Loucy (cell line): ENCODE measurements at regions not wholly inside any gene's neighbourhood (a gene's known extent, or its start where the extent isn't known, plus 50 kb on each side); places are given as distances from the start of the nearest gene placed in this dataset.

Experiments
- H2AFZ ChIP-seq: fragments of 200-600 bp; sonication (generic); 2 replicates; pipeline ENCODE4 v1.6.0; 2016; ENCODE audit warnings: antibody characterized with exemption, mild to moderate bottlenecking, low read length, moderate library complexity
- H3F3A ChIP-seq: fragments of 200-600 bp; 2 replicates; pipeline ENCODE4 v1.6.0; 2016; ENCODE audit warnings: antibody characterized with exemption, low read depth, mild to moderate bottlenecking
- H3K27me3 ChIP-seq: fragments of 200-600 bp; sonication (generic); 2 replicates; pipeline ENCODE4 v1.6.1; 2014; ENCODE audit warnings: low read length, mild to moderate bottlenecking; ENCODE audit not compliant: insufficient read depth, poor library complexity, severe bottlenecking
- H3K36me3 ChIP-seq: fragments of 200-600 bp; sonication (generic); 2 replicates; pipeline ENCODE4 v1.6.1; 2016; ENCODE audit warnings: low read length; ENCODE audit not compliant: insufficient read depth
- H3K4me1 ChIP-seq: fragments of 200-600 bp; sonication (generic); 2 replicates; pipeline ENCODE4 v1.5.1; 2014; ENCODE audit warnings: low read length, mild to moderate bottlenecking; ENCODE audit not compliant: insufficient read depth, poor library complexity, severe bottlenecking
- H3K4me2 ChIP-seq: fragments of 200-600 bp; sonication (generic); 2 replicates; pipeline ENCODE4 v1.6.0; 2014; ENCODE audit warnings: antibody characterized with exemption, low read length, low read depth, mild to moderate bottlenecking; ENCODE audit not compliant: poor library complexity, severe bottlenecking
- H3K4me3 ChIP-seq: fragments of 200-600 bp; sonication (generic); 2 replicates; pipeline ENCODE4 v1.5.1; 2014; ENCODE audit warnings: low read length, mild to moderate bottlenecking, mixed read lengths; ENCODE audit not compliant: poor library complexity, severe bottlenecking
- H3K79me2 ChIP-seq: fragments of 200-600 bp; sonication (generic); 2 replicates; pipeline ENCODE4 v1.6.1; 2014; ENCODE audit warnings: low read length; ENCODE audit not compliant: insufficient read depth
- H3K9ac ChIP-seq: fragments of 200-600 bp; sonication (generic); 2 replicates; pipeline ENCODE4 v1.6.0; 2014; ENCODE audit warnings: mild to moderate bottlenecking, low read depth, low read length, moderate library complexity; ENCODE audit not compliant: poor library complexity, severe bottlenecking
- H3K9me2 ChIP-seq: fragments of 200-600 bp; sonication (generic); replicated peaks from 2 replicates; pipeline ENCODE4 v1.6.1; 2016; ENCODE audit warnings: low read depth, low read length, mixed read lengths
- H3K9me3 ChIP-seq: fragments of 200-600 bp; sonication (generic); 2 replicates; pipeline ENCODE4 v1.6.1; 2014; ENCODE audit warnings: mild to moderate bottlenecking, antibody characterized with exemption, low read length, low read depth; ENCODE audit not compliant: insufficient read depth
- H4K20me1 ChIP-seq: fragments of 200-600 bp; sonication (generic); 2 replicates; pipeline ENCODE4 v1.6.0; 2014; ENCODE audit warnings: antibody characterized with exemption, low read length, mild to moderate bottlenecking; ENCODE audit not compliant: insufficient read depth, poor library complexity, severe bottlenecking
- EZH2phosphoT487 ChIP-seq: fragments of 200-600 bp; IDR thresholded peaks from 2 replicates; pipeline ENCODE4 v1.6.1; 2018; ENCODE audit warnings: antibody characterized with exemption, mild to moderate bottlenecking, moderate library complexity, borderline replicate concordance
- TF ChIP-seq, protein P1 (sequence below): fragments of 200-600 bp; sonication (generic); conservative IDR thresholded peaks from 2 replicates; pipeline ENCODE4 v1.5.1; 2014; ENCODE audit warnings: mild to moderate bottlenecking, antibody characterized with exemption, low read length

DNA sequence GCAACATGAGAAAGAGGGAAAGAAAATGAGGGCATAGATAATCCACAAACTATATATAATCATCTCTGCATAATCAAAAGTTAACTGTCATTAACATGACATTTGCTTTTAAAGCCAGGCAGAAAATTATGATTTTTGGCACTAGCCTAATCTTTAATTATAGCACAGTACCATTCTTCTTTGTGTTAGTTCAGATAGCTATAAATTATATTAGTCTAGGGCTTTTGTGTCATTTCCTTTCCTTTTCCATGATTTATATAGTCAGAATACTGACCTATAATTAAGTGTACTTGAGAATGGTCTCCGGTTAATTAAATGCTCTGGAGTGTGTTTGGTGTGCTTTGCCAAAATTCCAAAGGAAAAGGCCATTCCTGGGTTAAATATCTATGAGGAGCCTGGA, 441.9 kb upstream of the THRB start:
- Histone ChIP-seq H3K36me3 (no peaks in the 10 kb centered on the region), H3K27me3 (no peaks in the 10 kb centered on the region), H3K4me3 (no peak overlapping the region), H3F3A (no peaks in the 10 kb centered on the region), H3K9me3 (no peaks in the 10 kb centered on the region), H3K9me2 (no peaks in the 10 kb centered on the region), H3K79me2 (no peaks in the 10 kb centered on the region), H3K4me1 (no peaks in the 10 kb centered on the region), H4K20me1 (no peaks in the 10 kb centered on the region), H3K4me2 (no peak overlapping the region), H2AFZ (no peak overlapping the region), H3K9ac (no peak overlapping the region)
- TF ChIP-seq EZH2phosphoT487: no peak
- TF ChIP-seq, protein P1, sequence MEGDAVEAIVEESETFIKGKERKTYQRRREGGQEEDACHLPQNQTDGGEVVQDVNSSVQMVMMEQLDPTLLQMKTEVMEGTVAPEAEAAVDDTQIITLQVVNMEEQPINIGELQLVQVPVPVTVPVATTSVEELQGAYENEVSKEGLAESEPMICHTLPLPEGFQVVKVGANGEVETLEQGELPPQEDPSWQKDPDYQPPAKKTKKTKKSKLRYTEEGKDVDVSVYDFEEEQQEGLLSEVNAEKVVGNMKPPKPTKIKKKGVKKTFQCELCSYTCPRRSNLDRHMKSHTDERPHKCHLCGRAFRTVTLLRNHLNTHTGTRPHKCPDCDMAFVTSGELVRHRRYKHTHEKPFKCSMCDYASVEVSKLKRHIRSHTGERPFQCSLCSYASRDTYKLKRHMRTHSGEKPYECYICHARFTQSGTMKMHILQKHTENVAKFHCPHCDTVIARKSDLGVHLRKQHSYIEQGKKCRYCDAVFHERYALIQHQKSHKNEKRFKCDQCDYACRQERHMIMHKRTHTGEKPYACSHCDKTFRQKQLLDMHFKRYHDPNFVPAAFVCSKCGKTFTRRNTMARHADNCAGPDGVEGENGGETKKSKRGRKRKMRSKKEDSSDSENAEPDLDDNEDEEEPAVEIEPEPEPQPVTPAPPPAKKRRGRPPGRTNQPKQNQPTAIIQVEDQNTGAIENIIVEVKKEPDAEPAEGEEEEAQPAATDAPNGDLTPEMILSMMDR: no peak

DNA sequence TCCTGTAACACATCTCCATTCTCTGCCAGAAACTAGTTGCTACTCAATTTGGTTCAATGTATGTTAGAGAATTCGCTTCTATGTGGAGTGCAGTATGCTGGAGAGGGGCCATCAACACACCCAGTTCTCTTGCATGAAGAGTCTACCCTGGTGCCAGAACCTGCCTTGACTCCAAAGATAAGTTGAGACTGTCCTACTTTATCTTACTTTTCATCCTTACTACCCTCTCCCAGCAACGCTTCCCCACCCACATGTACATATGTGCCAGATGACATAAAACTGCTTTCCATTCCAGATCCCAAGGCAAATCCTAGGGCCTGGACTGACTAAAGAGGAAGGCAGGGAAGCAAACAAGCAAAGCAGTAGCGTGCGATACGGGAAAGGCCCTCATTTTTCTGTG, 442.6 kb upstream of the THRB start:
- Histone ChIP-seq H3K79me2 (no peaks in the 10 kb centered on the region), H4K20me1 (no peaks in the 10 kb centered on the region), H3K4me1 (no peaks in the 10 kb centered on the region), H3K4me3 (no peak overlapping the region), H3F3A (no peaks in the 10 kb centered on the region), H3K27me3 (no peaks in the 10 kb centered on the region), H3K9me2 (no peaks in the 10 kb centered on the region), H3K9me3 (no peaks in the 10 kb centered on the region), H3K9ac (no peak overlapping the region), H3K4me2 (no peak overlapping the region), H3K36me3 (no peaks in the 10 kb centered on the region), H2AFZ (no peak overlapping the region)
- TF ChIP-seq, protein P1: no peak
- TF ChIP-seq EZH2phosphoT487: no peak

DNA sequence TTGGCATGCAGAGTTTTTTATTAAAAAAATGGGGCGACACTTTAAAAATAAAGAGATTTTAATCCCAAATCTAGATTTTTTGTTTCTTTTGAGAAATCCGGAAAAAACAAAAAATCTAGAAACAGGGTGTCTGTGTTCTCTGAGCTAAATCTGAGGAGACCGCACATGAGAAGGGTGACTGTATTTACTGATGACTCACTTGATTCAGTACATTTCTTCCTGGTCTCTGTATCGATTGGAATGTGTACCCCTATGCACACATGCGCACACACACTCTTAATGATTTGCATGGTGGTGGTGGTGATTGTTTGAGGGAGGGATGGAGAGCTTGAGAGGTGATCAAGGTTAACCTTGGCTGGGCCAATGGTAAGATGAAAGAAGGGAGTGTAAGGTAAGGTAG, 443.1 kb upstream of the THRB start:
- Histone ChIP-seq H3F3A (no peaks in the 10 kb centered on the region), H2AFZ (no peak overlapping the region), H3K4me3 (no peak overlapping the region), H3K4me2 (no peak overlapping the region), H4K20me1 (no peaks in the 10 kb centered on the region), H3K36me3 (no peaks in the 10 kb centered on the region), H3K27me3 (no peaks in the 10 kb centered on the region), H3K9ac (no peak overlapping the region), H3K9me3 (no peaks in the 10 kb centered on the region), H3K4me1 (no peaks in the 10 kb centered on the region), H3K9me2 (no peaks in the 10 kb centered on the region), H3K79me2 (no peaks in the 10 kb centered on the region)
- TF ChIP-seq, protein P1: no peak
- no peak for TF ChIP-seq EZH2phosphoT487
